COLO829 (cell line): ENCODE measurements at regions not wholly inside any gene's neighbourhood (a gene's known extent, or its start where the extent isn't known, plus 50 kb on each side); places are given as distances from the start of the nearest gene placed in this dataset.

Experiments
- DNase-seq: peaks from one replicate; pipeline ENCODE4 v3.0.0; 2012; ENCODE audit warnings: low spot score

DNA sequence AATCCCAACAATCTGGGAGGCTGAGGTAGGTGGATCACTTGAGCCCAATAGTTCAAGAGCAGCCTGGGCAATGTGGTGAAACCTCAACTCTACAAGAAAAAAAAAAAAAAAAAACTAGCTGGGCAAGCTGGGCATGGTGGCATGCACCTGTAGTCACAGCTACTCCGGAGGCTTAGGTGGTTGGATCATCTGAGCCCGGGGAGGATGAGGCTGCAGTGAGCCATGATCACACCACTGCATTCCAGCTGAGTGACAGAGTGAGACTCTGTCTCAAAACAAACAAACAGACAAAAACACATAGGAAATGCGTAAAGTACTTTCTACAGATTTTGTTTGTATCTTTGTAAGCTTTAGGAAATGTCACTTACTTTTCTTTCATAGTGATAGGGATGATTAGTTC, 307.2 kb upstream of the NR3C2 start:
- DNase-seq = no peak

DNA sequence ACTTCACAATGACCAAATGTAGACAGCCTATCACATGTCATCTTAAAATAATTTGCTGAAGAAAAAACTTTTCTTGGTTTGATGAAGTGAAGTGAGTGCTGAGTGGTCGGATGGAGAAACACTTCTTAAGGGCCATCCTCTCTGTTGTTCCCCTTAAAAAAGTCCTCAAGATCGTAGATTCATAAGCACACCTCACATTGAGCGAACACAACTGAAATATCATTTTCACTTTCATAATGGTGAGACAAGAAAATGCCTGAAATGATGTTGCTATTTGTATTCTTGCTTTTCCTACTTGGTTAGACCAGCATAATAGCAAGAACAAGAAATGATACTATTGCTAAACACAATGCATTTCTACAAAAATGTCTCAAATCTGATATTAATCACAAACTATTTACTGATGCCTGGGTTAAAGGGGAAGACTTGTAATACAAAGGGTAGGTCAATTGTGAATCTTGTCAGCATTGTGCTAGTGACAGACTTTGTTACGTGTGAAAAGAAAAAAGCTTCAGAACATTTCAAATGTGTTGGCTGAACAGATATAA, 305.6 kb upstream of the NR3C2 start:
- DNase-seq = no peak

DNA sequence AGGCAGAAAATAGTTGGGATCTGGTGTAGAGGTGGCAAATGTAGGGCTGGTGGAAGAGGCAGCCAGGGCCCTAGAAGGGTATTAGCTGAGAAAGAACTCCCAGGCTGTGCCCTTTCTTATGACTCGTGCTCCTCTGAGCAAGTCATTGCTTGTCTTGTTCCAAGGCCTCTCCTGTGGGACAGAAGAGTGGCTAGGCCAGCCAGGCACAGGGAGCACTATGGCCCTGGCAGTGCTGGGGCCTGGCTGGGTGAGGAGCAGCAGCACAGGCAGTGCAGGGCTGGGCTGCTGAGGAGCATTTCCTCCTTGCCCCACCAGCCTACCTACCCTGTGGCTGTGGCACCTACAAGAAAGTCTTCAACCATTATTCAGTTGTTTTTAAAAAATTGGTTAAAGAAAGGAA, 298.5 kb upstream of the NR3C2 start:
- no peak for DNase-seq

DNA sequence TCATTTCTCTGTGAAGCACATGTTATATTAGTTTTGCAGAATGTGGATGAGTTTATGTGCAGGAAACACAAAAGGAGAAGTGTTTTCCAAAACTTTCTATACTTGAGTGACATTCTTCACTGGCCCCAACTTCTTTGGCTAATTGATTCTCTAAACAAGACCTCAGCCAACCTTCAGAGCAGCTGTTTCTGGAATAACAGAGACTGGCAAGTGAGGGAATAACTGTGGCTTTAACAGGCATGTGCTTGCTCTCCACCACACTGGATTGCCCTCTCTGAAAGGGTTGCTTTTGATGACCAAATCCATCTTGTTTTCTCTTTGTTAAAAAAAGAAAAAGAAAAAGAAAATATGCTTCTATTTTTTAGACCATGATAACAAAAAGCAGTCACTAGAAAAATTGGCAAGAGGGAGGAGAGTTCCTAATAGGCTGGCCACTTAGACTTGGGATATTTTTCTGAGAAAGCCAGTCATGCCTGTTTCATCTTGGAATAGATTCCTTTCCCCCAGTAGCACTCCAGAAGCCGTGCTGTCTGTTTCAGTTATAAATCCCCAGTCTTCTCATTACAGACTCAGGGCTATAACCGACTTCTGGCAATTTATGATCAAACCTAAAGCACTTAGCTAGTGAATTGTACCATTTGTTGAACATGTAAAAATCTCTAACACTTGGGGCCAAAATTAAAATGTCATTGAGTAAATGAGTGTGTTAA, 295.0 kb upstream of the NR3C2 start:
- no peak for DNase-seq

DNA sequence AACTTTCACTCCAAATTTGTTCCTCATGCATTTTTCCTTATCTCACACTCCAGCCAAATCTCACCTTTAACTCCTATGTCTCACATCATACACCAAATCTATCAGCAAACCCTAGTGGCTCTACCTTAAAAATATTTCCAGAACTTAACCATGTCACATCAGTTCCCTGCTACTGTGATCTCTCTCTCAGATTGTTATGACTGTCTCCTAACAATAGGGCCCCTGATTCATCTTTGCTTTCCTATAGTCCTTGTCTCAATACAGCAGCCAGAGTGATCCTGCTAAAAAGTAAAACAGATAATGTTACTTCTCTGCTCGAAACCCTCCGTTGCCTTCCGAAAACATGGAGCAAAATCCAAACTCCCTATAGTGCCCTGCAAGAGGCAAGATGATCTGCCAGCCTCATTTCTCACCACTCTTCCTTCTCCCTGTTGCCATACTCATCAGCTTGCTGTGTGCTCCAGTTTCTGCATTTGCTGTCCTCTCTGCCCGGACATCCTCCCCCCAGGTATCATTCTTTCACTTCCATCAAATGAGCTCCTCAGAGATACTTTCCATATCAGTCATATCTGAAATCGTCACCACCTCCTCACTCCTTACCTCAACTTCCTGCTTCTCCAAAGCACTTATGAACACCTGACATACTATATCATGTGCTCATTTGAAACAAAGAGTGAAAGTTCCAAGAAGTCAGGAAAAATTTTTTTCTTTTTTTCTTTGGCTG, 293.4 kb upstream of the NR3C2 start:
- no peak for DNase-seq

DNA sequence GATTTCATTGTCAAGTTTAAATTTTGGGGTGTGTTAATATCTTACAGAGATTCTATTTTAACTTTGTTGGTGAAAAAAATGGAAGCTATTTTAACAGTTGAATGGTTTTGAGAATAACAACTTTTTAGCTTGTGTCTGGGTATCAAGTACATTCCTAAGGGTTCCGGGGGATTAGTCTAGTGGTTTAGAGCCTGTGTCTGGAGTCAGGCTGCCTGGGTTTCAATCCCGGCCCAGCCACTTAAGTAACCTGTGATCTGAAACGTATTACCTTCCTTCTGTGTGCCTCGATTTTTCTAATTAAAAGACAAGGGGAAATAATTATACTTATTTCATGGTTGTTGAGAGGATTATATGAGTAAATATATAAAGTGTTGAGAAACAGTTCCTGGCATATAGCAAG, 288.6 kb upstream of the NR3C2 start:
- no peak for DNase-seq

DNA sequence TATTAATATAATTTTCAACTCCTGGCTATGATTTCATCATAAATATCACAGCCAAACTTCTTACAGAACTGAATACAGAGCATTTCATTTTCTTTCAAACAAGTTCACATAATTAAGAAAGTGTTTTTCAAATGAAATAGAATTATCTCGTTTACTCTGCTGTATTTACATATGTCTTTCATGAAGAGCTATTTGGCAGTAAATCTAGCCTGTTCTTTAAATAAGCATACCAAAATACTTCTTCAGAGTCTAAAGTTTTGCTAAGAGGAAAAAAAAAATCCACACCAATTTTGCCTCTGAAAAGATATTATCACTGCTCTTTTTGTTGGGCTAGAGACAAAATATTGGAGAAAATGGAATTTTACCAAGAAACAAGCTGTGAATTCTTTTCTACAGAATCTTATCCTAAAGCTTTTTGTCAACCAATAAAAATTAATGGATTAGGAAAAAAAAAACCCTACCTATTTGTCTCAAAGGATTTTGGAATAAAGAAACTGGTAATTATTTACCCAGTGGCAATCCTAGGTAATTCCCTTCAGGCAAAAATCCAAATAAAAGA, 287.9 kb upstream of the NR3C2 start:
- DNase-seq = no peak

DNA sequence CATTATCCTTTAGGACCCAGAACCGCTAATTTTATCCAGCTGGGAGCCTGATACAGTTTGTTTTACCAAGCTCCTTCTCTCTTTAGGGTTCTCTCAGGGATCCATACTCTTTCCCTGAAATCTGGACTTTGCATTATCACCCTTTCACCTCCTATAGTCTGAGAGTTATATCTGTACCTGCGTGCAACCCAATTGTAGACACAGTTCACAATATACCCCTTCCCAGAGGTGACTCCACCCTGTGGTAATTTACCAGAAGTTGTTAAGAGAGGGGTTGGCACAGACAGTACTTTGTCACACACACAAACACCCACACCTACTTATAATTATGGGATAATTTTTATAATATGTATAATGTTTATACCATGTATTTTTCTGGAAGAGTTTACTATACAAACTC, 275.8 kb upstream of the NR3C2 start:
- DNase-seq = no peak

DNA sequence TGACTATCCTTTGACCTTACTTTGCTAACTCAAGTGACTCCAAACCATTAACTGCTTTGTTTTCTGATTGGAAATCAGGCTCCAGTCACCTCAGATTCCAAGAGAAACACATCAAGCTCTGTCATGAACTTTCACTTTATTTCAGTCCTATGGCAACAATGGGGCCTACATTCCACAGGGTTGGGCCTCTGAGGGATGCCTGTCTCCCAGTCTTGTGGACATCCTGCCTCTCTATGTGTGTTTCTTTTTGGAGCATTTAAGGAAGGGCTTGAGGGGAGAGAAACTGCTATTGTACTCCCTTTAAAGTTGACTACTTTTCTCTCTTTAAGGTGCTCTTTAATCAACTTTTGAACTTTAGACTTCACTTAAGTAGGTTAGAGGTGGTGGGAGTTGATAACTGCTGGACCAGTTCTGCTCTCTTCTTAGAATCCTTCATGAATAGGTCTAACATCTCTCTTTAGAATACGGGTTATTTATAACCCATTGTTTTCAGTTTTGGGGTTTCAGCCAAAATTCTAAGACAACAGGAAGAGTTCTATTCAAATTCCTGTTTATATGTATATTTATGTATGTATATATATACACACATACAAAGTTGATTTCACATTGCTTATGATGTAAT, 274.3 kb upstream of the NR3C2 start:
- DNase-seq = no peak

DNA sequence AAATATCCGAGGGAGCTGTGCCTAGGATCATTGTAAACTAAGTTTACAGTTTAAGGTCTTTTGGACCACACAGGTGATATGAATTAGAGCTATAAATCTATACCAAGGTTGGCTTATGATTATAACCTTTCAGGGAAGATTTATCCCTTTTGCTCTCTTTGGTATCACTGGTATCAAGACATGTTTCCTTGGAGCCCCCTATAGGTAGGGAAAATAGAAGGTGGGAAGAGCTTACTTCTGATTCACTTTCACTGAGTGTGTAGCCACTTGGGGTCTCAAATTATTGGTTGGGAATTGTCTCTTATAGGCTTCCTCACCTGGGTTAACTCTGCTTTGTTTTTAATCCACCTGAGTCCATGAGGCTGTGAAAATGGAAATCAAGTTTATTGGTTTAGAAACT, 262.1 kb upstream of the NR3C2 start:
- DNase-seq = no peak

DNA sequence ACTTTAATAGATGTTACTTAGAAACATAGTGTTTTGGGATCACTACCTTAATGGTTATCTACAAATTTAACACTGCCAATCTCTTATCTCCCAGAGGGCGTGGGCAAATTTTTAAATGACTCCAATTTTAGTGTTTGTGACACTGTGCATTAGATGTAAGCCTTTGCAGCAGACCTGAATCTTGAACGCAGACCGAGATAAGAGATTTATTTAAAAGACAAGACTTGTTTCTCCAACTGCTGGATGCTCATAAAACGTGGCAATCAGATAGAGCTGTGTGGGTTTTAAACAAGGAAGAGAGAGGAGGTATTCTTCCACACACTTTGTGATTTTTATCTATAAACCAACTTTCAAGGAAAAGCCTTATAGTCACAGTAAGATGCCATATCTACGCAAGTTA, 252.5 kb upstream of the NR3C2 start:
- no peak for DNase-seq

DNA sequence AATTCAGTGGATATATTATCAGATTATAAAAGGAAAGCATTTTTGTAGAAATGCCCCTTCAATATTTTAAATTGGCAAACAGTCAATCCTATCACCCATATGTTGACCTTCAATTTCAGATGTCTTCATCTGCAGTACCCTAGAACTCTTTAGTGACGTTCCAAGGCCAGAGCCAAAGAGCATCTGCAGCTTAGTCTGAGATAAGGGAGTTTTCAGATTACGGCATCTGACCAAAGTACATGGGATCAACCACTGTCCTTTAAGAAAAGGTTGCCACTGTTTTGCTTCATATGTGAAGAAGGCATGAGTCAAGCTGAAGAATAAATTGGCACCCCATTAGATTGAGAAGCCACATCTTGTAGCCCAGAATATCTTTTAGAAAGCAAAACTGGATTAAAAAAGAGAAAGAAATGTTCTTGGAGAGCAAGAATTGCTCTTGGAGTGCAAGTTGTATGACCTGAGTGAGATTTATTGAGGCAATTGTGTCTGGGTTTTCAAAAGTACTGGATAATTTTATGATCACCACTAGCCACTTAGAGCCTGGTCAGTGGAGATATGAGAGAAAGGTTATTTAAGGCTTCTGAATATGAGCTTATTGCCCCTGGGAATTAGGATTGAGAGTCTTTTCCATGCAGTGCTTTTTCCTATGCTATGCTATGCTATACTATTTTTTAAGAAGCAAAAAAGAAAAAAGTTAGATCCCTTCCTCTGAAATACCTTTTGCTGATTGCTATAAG, 251.9 kb upstream of the NR3C2 start:
- no peak for DNase-seq

DNA sequence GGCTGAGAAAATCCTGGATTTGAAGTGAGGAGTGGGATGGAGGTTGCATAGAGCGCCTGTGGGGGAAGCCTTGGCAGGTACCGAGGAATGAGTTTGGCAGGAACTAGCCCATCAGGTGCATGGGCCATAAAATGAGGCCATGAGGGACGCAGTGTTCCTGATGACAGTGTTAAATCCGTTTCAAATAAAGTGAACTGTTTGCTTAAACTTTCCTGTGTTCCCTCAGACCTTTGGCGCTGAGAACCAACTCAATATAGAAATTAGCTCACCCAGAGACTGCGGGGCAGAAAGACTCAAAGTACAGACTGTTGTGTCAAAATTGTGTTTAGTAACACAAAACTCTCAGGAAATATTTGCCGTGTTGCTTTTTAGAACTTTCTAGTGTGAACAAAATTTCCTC, 250.0 kb upstream of the NR3C2 start:
- no peak for DNase-seq

DNA sequence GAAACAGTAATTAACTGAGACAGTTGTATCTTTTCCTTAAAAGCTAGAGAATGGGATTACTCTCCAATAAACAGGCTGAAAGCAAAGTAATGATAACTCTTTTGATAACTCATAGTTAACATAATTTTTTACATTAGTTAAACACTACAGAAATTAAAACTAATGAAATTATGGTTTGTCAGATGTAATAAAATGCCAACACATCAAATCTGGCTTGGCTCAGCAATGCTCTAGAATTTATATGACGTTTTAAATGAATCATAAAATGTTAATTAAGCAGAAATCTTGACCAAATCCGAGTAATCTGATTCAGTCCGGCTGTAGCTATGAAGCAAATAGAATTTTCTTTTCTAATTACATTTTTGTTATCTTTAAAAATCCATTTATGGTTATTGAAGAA, 244.2 kb upstream of the NR3C2 start:
- no peak for DNase-seq

DNA sequence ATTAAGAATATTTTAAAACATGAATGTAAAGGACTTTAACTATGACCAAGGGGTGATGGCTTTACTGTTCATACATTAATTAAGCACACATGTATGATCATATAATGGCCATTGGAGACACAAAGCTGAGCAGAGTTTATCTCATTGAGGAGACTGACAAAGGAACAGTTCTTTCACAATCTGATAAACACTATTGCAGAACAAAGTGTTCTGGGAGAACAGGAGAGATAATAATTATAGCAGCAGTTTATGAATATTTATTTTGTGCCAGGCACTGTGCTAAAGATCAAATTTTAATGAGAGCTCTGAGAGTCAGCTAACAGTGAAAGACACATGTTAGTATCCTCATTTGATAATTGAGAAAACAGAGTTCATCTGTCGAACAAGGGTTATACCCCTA, 242.4 kb upstream of the NR3C2 start:
- no peak for DNase-seq

DNA sequence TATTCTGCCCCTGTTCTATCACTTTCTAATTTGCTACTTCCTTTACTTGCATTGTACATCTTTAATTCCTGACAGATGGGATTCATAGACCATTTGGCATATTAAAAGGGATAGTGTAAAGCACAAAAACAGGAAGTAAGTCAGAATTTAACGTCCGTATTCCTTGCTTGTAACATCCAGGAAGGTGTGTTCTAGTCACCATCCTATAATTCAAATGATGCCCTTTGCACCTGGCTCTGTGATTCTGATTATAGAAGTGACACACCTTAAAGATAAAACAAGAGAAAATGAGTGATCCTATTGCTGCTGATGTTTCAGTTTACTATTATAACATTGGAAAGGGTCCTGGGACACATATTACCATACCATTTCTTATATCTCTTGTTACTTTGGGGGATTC, 238.7 kb upstream of the NR3C2 start:
- DNase-seq = no peak

DNA sequence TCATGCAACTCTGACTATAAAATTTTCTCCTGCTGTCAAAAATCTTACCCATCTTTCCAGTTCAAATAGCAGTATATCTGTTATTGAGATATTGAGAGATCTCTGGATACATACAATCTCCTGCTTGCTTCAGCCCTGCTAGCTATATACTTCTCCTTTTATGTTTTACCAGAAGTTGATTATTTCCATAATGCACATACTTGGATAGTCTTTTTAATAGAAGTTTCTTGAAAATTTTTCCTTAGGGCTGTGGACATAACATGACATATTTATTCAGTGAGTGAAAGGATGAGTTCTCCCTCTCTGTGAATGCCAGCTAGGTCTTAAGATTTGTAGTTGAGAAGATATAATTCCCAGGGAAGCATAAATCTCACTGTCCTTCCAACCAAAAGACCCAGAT, 234.1 kb upstream of the NR3C2 start:
- no peak for DNase-seq

DNA sequence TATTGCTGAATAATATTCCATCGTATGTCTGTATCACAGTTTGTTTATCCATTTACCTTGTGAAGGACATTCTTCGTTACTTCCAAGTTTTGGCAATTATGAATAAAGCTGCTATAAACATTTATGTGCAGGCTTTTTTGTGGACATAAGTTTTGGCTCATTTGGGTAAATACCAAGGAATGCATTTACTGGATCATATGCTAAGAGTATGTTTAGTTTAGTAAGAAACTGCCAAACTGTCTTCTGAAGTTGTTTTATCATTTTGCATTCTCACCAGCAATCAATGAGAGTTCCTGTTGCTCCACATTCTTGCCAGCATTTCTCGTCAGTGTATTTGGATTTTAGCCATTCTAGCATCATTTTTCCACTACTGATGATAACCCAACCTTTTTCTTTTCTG, 232.7 kb upstream of the NR3C2 start:
- DNase-seq = no peak

DNA sequence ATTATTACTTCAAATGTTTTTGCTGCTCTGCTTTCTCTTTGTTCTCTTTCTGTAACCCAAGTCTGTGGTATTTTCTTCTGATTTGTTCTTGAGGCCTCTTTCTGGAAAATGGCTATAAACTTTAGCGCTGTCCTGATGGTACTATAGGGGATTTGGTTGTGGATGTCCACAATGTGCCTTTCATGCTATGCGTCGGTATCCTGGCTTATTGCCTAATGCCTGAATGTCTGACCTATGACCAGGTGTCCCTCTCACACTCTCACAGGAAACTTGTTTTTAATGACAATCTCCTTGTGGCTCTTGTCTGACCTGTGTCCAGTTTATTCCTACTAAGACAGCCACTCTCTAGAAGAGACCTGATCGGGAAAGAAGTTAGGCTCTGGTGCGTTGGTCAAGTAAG, 222.4 kb upstream of the NR3C2 start:
- DNase-seq = no peak

DNA sequence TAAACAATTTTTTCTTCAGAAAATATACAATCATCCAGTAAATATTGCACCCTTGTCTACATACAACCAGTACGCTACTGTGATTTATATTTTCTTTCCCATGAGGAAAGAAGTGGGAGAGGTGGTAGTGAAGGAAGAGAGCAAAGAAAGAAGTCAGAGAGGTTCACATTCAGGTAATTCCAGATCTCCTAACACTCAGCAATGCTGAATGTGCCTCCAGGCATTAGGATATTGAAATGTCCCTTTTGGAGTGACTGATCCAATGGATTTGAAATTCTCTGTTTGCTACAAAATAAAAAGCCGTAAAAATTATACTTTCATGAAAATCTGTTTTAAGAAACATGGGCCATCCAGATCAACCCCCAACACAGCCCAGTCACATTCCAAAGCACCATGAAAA, 211.9 kb upstream of the NR3C2 start:
- no peak for DNase-seq

DNA sequence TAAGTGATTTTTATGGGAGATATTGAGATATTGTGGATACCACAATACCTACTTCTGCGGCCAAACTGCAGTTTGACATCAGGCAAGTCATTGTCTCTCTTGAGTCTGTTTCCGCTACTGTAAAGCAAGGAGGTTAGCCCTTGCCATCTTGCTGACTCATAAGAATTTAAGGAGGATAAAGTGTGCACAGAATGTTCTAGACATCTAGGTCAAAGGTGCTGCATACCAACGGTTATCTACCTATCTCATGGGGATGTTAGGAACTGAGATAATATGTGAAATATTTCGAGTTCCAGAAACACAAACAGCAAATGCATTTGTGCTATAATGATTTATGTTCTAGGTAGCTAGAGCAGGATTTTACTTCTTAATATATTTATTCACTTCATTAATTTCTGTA, 211.5 kb upstream of the NR3C2 start:
- DNase-seq = no peak

DNA sequence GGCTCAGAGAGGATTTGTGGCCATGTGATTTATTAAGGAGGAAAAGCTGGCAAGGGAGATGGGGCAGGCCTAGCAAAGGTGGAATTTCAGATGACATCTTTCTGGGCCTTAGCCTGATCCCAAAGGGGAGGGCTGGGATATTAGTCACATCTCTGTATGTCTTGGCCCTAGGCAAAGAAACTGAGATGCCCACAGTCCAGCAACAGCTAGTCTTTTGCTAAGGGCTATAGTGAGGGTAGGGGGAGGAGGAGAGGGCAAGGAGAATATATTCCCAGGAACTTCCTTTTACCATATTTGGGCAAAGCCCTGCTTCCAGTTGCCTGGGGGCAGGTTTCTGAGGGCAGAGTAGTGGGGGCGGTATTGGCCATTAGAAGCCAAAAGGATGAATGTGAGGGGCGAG, 209.8 kb upstream of the NR3C2 start:
- no peak for DNase-seq
